ENCODE measurements at regions not wholly inside any gene's neighbourhood (a gene's known extent, or its start where the extent isn't known, plus 50 kb on each side); places are given as distances from the start of the nearest gene placed in this dataset.

DNA sequence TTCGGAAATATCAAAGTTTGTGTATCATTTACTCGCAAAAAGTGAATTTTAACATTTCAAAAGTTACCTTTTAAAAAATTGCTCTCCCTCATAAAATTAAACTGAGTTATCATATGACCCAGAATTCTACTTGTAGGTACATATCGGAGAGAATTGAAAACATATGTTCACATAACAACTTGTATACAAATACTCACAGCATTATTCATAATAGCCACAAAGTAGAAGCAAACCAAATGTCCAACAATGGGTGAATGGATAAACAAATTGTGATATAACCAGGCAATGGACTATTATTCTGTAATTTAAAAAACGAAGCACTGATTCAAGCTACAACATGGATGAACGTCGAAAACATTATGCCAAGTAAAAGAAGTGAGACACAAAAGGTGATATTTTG is 412.0 kb upstream of the TCF4 start:
- DNase-seq (ENCODE audit: low read depth) = no peak
- Histone ChIP-seq H3K36me3 (ENCODE audit: insufficient read depth, low read length) (no peaks in the 10 kb centered on the region), H3K79me2 (ENCODE audit: insufficient read depth, low read length) (no peaks in the 10 kb centered on the region), H4K20me1 (ENCODE audit: insufficient read depth, low read length) (no peaks in the 10 kb centered on the region), H3K27ac (ENCODE audit: low read depth, low read length) (no peak overlapping the region), H3K9me3 (ENCODE audit: insufficient read depth, low read depth, low read length) (no peaks in the 10 kb centered on the region), H3K4me1 (ENCODE audit: insufficient read depth, low read length) (peaks cover 11% of the 10 kb centered on the region), H3K27me3 (ENCODE audit: insufficient read depth, low read length) (no peaks in the 10 kb centered on the region), H2AFZ (ENCODE audit: low read depth, low read length) (no peak overlapping the region), H3K4me3 (ENCODE audit: insufficient read depth, low read depth, low read length) (no peak overlapping the region), H3K4me2 (ENCODE audit: low read length) (no peak overlapping the region), H3K9ac (ENCODE audit: low read length) (no peak overlapping the region)
- no peak for FAIRE-seq
- Mint-ChIP-seq H3K27me3 (ENCODE audit: low read depth, unreplicated experiment) (no peaks in the 10 kb centered on the region), H3K36me3 (ENCODE audit: low read depth, unreplicated experiment) (no peaks in the 10 kb centered on the region), H3K9me3 (ENCODE audit: unreplicated experiment) (no peaks in the 10 kb centered on the region), H3K4me1 (ENCODE audit: low read depth, unreplicated experiment) (peaks cover 41% of the 10 kb centered on the region), H3K4me3 (ENCODE audit: unreplicated experiment) (no peak overlapping the region), H3K27ac (ENCODE audit: unreplicated experiment) (no peak overlapping the region)
- TF ChIP-seq EZH2 (IDR thresholded peaks at IDR 0.05; ENCODE audit: insufficient read depth, low read length) (no peak), CTCF (IDR thresholded peaks at IDR 0.05; ENCODE audit: insufficient read depth, low read depth, low read length) (no peak)

DNA sequence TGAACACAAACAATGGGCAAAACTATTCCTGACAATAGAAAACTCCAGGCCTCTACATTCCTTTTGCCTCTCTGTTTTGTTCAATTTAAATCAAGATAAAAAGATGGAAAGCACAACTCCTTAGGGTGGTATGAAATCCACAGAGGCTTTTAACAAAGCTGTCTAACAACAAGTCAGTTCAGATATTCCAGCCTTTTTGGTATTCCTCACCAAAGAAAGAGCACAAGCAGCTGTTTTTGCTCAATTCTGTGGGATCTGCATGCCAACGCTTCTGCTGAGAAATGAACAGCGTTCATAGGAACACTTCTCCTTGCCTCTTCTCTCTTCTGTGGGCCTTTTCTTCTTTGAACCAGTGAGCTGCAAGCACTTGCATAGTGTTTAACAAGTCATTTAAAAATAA is 411.6 kb upstream of the TCF4 start:
- Histone ChIP-seq H2AFZ (ENCODE audit: low read depth, low read length) (no peak overlapping the region), H3K4me2 (ENCODE audit: low read length) (no peak overlapping the region), H3K79me2 (ENCODE audit: insufficient read depth, low read length) (no peaks in the 10 kb centered on the region), H3K9ac (ENCODE audit: low read length) (no peak overlapping the region), H3K4me1 (ENCODE audit: insufficient read depth, low read length) (peaks cover 11% of the 10 kb centered on the region), H3K36me3 (ENCODE audit: insufficient read depth, low read length) (no peaks in the 10 kb centered on the region), H4K20me1 (ENCODE audit: insufficient read depth, low read length) (no peaks in the 10 kb centered on the region), H3K27ac (ENCODE audit: low read depth, low read length) (no peak overlapping the region), H3K27me3 (ENCODE audit: insufficient read depth, low read length) (no peaks in the 10 kb centered on the region), H3K9me3 (ENCODE audit: insufficient read depth, low read depth, low read length) (no peaks in the 10 kb centered on the region), H3K4me3 (ENCODE audit: insufficient read depth, low read depth, low read length) (no peak overlapping the region)
- H3K9me3 Mint-ChIP-seq (ENCODE audit: unreplicated experiment) = no peaks in the 10 kb centered on the region
- no peaks in the 10 kb centered on the region for H3K27me3 Mint-ChIP-seq (ENCODE audit: low read depth, unreplicated experiment)
- H3K36me3 Mint-ChIP-seq (ENCODE audit: low read depth, unreplicated experiment) = no peaks in the 10 kb centered on the region
- H3K27ac Mint-ChIP-seq (ENCODE audit: unreplicated experiment) = peak overlapping the region; percentile 42
- TF ChIP-seq EZH2 (IDR thresholded peaks at IDR 0.05; ENCODE audit: insufficient read depth, low read length) = no peak
- TF ChIP-seq CTCF (IDR thresholded peaks at IDR 0.05; ENCODE audit: insufficient read depth, low read depth, low read length) = no peak
- peaks cover 41% of the 10 kb centered on the region for H3K4me1 Mint-ChIP-seq (ENCODE audit: low read depth, unreplicated experiment)
- FAIRE-seq = peak; percentile 56
- DNase-seq (ENCODE audit: low read depth) = no peak
- no peak overlapping the region for H3K4me3 Mint-ChIP-seq (ENCODE audit: unreplicated experiment)

- no peaks in the 10 kb centered on the region for H3K9me3 Mint-ChIP-seq (ENCODE audit: unreplicated experiment)
- no peak overlapping the region for H3K4me3 Mint-ChIP-seq (ENCODE audit: unreplicated experiment)
- peak; percentile 62 for FAIRE-seq
- Histone ChIP-seq H3K79me2 (ENCODE audit: insufficient read depth, low read length) (no peaks in the 10 kb centered on the region), H3K36me3 (ENCODE audit: insufficient read depth, low read length) (no peaks in the 10 kb centered on the region), H3K9me3 (ENCODE audit: insufficient read depth, low read depth, low read length) (no peaks in the 10 kb centered on the region), H3K27me3 (ENCODE audit: insufficient read depth, low read length) (no peaks in the 10 kb centered on the region), H4K20me1 (ENCODE audit: insufficient read depth, low read length) (no peaks in the 10 kb centered on the region), H3K9ac (ENCODE audit: low read length) (peak overlapping the region; percentile 55), H3K27ac (ENCODE audit: low read depth, low read length) (no peak overlapping the region), H2AFZ (ENCODE audit: low read depth, low read length) (peak overlapping the region; percentile 84), H3K4me3 (ENCODE audit: insufficient read depth, low read depth, low read length) (peak overlapping the region; percentile 40), H3K4me2 (ENCODE audit: low read length) (peak overlapping the region; percentile 84), H3K4me1 (ENCODE audit: insufficient read depth, low read length) (peaks cover 11% of the 10 kb centered on the region)
- no peak for TF ChIP-seq CTCF (IDR thresholded peaks at IDR 0.05; ENCODE audit: insufficient read depth, low read depth, low read length)
- no peak for TF ChIP-seq EZH2 (IDR thresholded peaks at IDR 0.05; ENCODE audit: insufficient read depth, low read length)
- peak; percentile 16 for DNase-seq (ENCODE audit: low read depth)
- no peaks in the 10 kb centered on the region for H3K27me3 Mint-ChIP-seq (ENCODE audit: low read depth, unreplicated experiment)
- H3K36me3 Mint-ChIP-seq (ENCODE audit: low read depth, unreplicated experiment) = no peaks in the 10 kb centered on the region
- peaks cover 41% of the 10 kb centered on the region for H3K4me1 Mint-ChIP-seq (ENCODE audit: low read depth, unreplicated experiment)
- peak overlapping the region; percentile 1 for H3K27ac Mint-ChIP-seq (ENCODE audit: unreplicated experiment)
Measured at GRCh38 chr18:55998801-55999385, 410.9 kb upstream of the TCF4 start.
